Stimulated activated CD8-positive, alpha-beta memory T cell treated with anti-CD3 and anti-CD28 coated beads, Interleukin-4, amount 100 ng/mL, for 4 hours (primary cell): ENCODE measurements at regions not wholly inside any gene's neighbourhood (a gene's known extent, or its start where the extent isn't known, plus 50 kb on each side); places are given as distances from the start of the nearest gene placed in this dataset.

Experiments used
- DNase-seq, 2 donors: peaks; one replicate each; pipeline ENCODE4 v3.0.0-alpha.2; 2020; ENCODE audit warnings: low read depth in 2 of 2, low spot score in 1 of 2

- no peak for DNase-seq
Measured at GRCh38 chr4:155616117-155616516, 50.5 kb upstream of the GUCY1A1 start.

GRCh38 chr4:155615081-155615887, 51.4 kb upstream of the GUCY1A1 start:
- no peak for DNase-seq

GRCh38 chr4:155614111-155614762, 52.4 kb upstream of the GUCY1A1 start:
- no peak for DNase-seq

DNA sequence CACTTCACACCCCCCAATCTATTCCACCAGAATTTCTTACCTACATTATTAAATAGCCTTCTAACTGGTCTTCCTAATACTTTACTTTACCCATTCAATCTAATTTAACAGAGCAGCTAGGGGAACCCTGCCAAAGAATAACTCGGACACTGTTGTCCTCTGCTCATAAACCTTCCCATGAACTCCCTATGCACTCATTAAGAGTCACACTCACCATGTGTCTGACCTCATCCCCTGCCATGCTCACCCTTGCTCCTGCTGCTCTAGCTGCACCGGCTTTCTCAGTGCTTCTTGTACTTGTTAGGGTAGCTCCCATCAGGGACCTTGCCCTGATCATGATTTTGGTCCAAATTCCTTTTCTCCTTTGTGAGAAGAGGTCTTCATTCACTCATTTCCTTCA, 54.6 kb upstream of the GUCY1A1 start:
- no peak for DNase-seq

DNA sequence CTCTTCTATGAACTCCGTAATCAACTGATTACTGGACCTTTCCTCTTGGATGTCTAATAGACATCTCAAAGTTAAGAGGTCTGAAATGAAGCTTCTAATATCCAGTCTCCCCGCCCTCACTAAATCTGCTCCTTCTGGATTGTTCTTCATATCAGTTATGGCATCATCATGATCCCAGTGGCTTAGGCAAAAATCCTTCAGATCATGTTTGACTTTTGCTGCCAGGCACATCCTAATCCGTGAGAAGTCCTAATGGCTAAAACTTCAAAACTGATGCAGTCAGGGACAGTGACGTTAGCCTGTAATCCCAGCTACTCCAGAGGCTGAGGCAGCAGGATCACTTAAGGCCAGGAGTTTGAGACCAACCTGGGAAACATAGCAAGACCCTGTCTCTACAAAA, 55.1 kb upstream of the GUCY1A1 start:
- DNase-seq, result no peak

DNA sequence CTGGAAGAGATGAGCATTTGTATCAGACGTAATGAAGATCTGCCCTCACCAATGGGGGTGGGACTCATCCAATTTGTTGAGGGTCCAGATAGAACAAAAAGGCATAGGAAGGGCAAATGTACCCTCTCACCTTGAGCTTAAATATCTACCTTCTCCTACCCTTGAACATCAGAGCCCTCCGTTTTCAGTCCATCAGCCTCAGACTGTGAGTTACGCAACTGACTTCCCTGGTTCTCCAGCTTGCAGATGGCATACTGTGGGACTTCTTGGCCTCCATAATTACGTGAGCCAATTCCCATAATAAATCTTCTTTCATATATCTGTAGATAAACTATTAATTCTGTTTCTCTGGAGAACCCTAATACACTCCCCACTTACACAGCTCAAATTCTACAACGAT, 56.5 kb upstream of the GUCY1A1 start:
- DNase-seq, result no peak

GRCh38 chr4:155609455-155610059, 57.1 kb upstream of the GUCY1A1 start:
- no peak for DNase-seq

GRCh38 chr4:155608225-155608885, 58.3 kb upstream of the GUCY1A1 start:
- no peak for DNase-seq

DNA sequence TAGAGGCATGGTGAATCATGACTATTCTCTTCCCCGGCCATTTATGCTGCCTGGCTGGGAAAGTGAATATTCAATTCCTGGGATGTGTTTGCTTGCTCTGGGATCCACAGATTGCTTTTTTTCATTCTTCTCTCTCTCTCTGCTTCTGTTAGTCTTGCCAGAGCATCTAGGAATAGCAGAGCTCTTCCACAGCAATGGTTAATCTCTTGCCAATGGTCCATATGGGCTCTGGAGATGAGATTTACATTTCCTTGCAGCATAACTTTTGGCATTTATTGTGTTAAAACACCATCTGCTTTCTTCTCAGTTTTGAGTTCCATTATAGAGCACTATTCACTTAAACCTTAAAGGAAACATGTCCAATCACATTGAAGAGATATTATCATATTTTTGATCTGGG, 59.2 kb upstream of the GUCY1A1 start:
- DNase-seq, result no peak

DNA sequence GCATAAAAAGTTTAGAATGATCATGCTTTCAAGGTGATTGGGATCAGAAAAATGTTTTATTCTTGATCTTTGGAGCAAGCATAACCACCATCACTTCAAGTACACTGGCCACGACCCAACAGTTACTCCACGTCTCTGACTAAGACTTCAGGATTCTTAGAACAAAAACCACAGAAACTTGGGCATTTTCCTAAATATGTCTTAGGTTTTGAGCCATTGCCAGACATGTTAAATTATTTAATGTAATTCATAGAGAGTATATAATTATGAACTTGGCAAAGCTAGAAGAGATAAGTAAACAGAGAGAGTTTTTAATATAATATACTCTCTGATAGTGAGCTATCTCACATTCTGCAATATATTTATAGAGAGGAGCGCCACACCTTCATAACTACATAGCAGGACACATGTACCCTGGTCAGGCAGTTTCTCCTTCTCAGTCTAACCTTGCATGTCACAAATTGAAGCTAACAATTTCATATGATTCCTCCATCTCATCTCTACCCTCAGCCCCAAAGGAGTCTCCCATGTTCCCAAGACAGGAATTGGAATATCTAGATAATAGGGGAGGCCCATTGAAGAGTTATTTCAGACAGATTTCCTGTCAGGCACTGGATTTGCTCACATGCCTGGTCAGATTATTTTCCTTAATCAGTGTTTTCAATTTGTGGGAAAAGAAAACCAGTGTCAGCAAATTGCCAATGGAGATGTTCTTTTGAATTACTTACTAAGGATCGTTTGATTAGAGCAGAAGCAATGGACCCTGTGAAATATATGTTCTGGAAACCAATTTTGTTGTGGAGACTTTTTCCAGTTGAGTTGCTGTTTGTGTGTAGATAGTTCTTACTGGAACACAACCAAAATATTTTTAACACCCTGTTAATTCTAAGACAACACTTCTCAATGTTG, 61.7 kb upstream of the GUCY1A1 start:
- no peak for DNase-seq

GRCh38 chr4:155603360-155603891, 63.2 kb upstream of the GUCY1A1 start:
- no peak for DNase-seq

DNA sequence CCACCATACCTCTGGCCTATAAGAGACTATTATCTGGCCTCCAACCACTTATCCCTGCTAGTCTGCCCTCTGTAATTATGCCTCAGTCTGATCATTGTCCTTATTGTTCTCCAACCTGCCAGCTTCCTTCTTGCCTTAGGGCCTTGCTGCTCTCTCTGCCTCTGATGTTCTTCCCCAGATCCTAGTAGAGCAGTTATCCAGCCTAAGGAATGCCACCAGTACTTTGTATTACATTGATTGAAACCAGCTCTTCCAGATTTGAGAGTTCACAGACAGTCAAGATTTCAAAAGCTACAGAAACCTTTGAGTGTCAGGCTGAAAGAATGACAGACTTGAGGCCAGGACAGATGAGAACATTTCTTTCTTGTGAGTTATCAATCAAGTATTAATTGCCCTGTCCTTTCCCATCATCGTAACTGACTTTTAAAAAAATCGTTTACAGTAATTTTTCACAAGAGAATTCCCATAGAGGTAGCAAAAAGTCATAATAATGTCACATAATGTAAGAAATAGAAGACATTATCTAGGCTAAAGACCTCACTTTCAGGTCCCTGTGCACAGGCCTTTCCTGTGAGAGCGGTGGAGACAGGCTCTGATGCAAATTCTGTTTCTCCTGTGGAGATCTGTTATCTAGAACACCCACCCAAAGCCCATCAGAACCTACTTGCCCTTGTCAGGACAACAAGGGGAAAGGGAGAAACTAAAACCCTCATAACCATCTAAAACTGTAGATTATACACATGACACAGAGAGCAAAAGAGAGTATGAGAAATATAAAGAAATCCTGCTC, 64.1 kb upstream of the GUCY1A1 start:
- DNase-seq, result no peak

DNA sequence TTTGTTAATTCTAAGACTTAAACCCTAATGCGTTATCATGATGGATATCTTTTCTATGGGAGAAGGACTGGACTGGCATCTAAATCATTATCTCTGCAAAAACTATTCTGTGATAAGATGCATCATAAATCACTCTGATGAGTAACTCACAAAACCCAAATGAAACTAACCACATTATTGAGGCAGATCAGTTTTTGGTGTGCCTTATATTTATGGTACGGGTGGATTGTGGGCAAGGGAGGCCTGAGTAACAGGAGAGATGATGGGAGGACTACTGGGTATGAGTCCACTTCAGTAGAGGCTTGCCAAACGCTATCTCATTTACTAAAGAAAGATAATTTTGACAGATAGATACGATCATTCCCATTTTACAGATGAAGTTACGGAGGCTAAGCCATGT, 66.4 kb upstream of the GUCY1A1 start:
- DNase-seq, result no peak

- no peak for DNase-seq
Measured at GRCh38 chr4:155599596-155599995, 67.1 kb upstream of the GUCY1A1 start.

DNA sequence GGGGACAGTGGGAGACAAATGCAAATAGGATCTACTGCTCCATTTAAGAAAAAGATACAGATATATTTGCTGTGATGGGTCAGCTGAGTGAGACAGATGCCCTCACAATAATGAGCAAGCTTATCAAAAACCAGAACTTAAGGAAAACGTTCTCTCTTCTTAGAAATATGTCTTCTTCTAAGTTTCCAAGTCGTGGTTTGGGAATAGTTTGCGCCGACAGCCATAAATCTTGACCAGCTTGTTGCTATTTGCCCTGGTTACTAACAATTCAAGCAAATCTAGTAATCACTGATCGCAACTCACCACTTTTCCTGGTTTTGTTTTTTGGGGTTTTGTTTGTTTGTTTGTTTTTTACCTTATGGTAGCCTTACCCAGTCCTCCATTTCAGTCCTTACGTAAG, 67.6 kb upstream of the GUCY1A1 start:
- no peak for DNase-seq

GRCh38 chr4:155597933-155598451, 68.7 kb upstream of the GUCY1A1 start:
- no peak for DNase-seq

- DNase-seq, result no peak
Measured at GRCh38 chr4:155597281-155597680, 69.4 kb upstream of the GUCY1A1 start.

DNA sequence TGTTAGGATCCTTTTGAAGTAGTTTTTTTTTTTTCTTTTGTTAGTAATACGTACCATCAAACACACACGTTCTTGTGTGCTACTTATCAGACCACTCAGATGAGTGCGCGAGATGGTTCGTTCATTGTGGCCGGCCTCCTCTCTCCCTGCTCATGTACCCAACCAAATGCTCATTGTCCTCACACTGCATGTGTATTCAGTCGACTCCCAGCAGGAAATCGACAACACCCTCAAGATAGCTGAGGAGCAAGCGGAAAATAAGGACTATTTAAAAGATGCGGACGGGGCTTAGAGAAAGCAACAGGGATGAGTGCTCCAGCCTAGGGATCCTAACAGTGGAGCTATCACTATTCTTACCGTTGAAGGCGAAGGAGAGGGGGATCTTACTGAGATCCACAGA, 72.9 kb upstream of the GUCY1A1 start:
- no peak for DNase-seq

DNA sequence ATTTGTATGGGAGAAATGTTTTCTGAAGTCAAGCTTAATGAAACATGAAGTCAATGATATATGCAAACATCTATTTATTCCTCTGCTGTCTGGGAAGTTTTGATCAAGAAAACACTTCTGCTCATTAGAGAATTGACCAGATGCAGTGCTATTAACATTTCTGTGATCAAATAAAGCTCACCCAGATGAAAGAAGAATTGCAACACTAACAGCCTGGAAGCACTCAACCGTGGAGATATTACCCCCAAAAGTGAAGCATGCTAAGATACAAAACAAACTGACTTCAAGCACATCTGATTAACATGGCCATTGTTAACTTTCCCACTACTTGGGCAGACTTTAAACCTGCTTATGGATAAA, 73.7 kb upstream of the GUCY1A1 start:
- DNase-seq, result no peak
